ENCODE measurements at regions not wholly inside any gene's neighbourhood (a gene's known extent, or its start where the extent isn't known, plus 50 kb on each side); places are given as distances from the start of the nearest gene placed in this dataset.

DNA sequence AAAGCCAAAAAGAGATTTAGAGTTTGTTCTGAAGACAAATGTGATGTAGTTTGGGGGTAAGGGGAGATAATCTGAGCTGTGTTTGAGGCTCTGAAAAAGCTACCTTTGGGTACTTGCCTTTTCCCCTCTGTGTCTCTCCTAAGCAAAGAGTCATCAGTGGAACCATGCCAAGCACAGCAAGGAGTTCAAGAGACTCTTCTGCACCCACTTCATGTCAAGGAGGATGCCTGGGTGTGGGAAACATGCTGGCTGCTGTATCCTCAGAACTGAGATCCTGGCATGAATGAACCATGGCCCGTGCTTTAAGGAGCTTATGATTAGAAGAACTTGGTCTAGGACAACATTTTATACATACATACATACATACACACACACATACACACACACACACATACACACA, 142.9 kb downstream of the NOC3L start:
- no peaks in the 10 kb centered on the region for H3K9me3 ChIP-seq
- no peak for DNase-seq (ENCODE audit: low spot score in 2 of 2)
- WGBS, result 100% methylated on average over 1 of the region's 1 CpG
- H3K4me3 ChIP-seq, result no peak overlapping the region
- H3K27me3 ChIP-seq, result no peaks in the 10 kb centered on the region
- H3K27ac ChIP-seq, result no peak overlapping the region
- TF ChIP-seq POLR2A (IDR thresholded peaks at IDR 0.05) (no peak), POLR2AphosphoS5 (IDR thresholded peaks at IDR 0.05) (no peak), CTCF (IDR thresholded peaks at IDR 0.05) (no peak), EP300 (IDR thresholded peaks at IDR 0.05) (no peak)
- no peaks in the 10 kb centered on the region for H3K4me1 ChIP-seq
- H3K36me3 ChIP-seq, result no peaks in the 10 kb centered on the region

DNA sequence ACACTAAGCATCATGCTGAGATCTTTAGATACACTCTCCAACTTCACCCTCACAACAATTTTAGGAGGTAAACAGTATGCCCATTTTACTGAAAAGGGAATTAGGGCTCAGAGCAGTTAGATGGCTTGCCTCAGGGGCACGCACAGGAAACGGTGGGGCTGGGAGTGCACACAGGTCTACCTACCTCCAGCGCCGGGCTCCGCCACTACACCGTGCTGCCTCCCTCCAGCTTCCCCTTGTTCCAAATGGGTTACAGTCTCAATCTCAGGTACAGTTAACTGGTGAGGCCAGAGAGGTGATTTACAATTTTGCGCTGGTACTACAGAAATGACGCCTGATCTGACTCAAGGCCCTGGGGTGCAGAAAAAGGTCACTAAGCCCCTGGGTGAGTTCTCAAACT, 142.0 kb downstream of the NOC3L start:
- H3K4me1 ChIP-seq, result no peaks in the 10 kb centered on the region
- H3K27ac ChIP-seq, result no peak overlapping the region
- H3K27me3 ChIP-seq, result no peaks in the 10 kb centered on the region
- H3K36me3 ChIP-seq, result no peaks in the 10 kb centered on the region
- H3K9me3 ChIP-seq, result no peaks in the 10 kb centered on the region
- no peak for DNase-seq (ENCODE audit: low spot score in 2 of 2)
- no peak overlapping the region for H3K4me3 ChIP-seq
- TF ChIP-seq POLR2AphosphoS5 (IDR thresholded peaks at IDR 0.05) (no peak), EP300 (IDR thresholded peaks at IDR 0.05) (no peak), CTCF (IDR thresholded peaks at IDR 0.05) (no peak), POLR2A (IDR thresholded peaks at IDR 0.05) (no peak)
- 83% methylated on average over 8 of the region's 8 CpGs for WGBS

DNA sequence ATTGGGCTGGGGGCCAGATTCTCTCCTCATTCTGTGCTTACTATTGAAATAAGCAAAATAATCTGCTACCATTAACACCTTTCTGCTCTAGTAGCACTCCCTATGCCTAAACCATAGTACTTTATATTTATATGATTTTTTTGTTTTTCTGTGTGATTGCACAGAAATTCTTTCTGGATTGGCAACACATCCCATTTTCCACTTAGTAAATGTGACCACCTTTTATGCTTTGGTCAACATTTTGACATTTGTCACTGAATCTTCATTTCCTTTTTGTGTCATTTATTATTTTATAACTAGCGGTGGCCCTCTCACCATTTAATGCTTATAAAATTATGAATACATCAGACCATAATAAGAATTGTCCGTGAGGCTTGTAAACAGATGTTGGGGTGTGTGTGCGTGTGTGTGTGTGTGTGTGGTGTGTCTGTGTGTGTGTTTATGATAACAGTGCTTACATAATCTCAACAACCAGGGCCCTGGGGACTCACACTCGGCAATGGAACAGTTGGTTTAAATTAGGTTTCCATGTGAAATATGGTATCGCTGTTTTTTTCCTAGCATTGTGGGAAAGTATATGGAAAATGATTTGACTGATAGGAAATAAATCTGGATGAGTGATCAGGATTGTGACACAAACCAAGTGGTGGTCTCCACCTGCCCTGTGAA, 138.9 kb downstream of the NOC3L start:
- DNase-seq (ENCODE audit: low spot score in 2 of 2), result no peak
- H3K4me1 ChIP-seq, result no peaks in the 10 kb centered on the region
- H3K36me3 ChIP-seq, result no peaks in the 10 kb centered on the region
- TF ChIP-seq EP300 (IDR thresholded peaks at IDR 0.05) (no peak), POLR2AphosphoS5 (IDR thresholded peaks at IDR 0.05) (no peak), CTCF (IDR thresholded peaks at IDR 0.05) (no peak), POLR2A (IDR thresholded peaks at IDR 0.05) (no peak)
- no peaks in the 10 kb centered on the region for H3K27me3 ChIP-seq
- no peak overlapping the region for H3K4me3 ChIP-seq
- H3K9me3 ChIP-seq, result no peaks in the 10 kb centered on the region
- 59% methylated on average over 5 of the region's 5 CpGs for WGBS
- no peak overlapping the region for H3K27ac ChIP-seq

DNA sequence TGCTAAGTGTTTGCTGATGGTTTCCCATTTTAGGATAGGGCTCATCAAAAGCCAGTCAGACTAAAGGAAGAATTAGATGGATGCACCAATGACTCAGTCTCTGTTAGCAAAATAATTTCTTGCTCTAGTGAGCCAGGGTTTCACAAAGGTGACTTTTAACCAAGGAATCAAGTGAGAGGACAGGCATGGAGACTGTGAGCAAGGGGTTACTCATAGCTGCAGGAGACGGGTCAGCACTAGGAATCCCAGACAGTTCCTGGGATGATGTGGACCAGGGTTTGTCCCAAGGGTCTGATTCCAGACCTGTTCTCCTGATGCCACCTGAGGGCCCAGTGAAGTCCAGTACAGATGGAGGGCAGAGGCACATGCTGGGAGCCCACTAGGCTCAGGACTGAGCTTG, 138.1 kb downstream of the NOC3L start:
- H3K36me3 ChIP-seq, result no peaks in the 10 kb centered on the region
- H3K4me3 ChIP-seq, result no peak overlapping the region
- H3K27ac ChIP-seq, result no peak overlapping the region
- TF ChIP-seq EP300 (IDR thresholded peaks at IDR 0.05), result no peak
- WGBS, result 70% methylated on average over 1 of the region's 1 CpG
- H3K4me1 ChIP-seq, result no peaks in the 10 kb centered on the region
- no peaks in the 10 kb centered on the region for H3K27me3 ChIP-seq
- DNase-seq (ENCODE audit: low spot score in 2 of 2), result no peak
- no peaks in the 10 kb centered on the region for H3K9me3 ChIP-seq

DNA sequence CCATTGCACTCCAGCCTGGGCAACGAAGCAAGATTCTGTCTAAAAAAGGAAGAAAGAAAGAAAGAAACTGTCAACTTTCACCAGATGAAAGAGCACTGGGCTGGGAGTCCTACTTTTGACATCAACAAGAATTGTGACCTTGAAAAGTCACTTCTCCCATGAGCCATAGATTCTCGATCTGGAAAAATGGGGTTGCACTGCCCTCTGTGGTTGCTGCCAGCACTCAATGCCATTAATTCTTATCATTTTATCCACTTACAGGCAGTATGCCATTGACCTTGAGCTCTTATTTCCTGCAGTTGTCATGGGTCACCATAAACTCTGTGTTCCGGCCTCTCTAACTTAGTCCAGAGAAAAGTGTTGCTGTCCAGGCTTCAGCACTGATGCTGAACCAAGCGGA, 137.2 kb downstream of the NOC3L start:
- DNase-seq (ENCODE audit: low spot score in 2 of 2), result no peak
- no peak overlapping the region for H3K4me3 ChIP-seq
- WGBS, result 76% methylated on average over 4 of the region's 4 CpGs
- no peaks in the 10 kb centered on the region for H3K9me3 ChIP-seq
- TF ChIP-seq POLR2A (IDR thresholded peaks at IDR 0.05), result no peak
- H3K27me3 ChIP-seq, result no peaks in the 10 kb centered on the region
- H3K27ac ChIP-seq, result no peak overlapping the region
- no peaks in the 10 kb centered on the region for H3K4me1 ChIP-seq
- H3K36me3 ChIP-seq, result no peaks in the 10 kb centered on the region

GRCh38 chr10:94230134-94230785, 132.5 kb downstream of the NOC3L start:
- no peaks in the 10 kb centered on the region for H3K4me1 ChIP-seq
- no peaks in the 10 kb centered on the region for H3K36me3 ChIP-seq
- H3K9me3 ChIP-seq, result no peaks in the 10 kb centered on the region
- no peak for DNase-seq (ENCODE audit: low spot score in 2 of 2)
- no peak overlapping the region for H3K27ac ChIP-seq
- no peaks in the 10 kb centered on the region for H3K27me3 ChIP-seq
- no peak for TF ChIP-seq CTCF (IDR thresholded peaks at IDR 0.05)
- TF ChIP-seq EP300 (IDR thresholded peaks at IDR 0.05), result no peak
- no peak for TF ChIP-seq POLR2AphosphoS5 (IDR thresholded peaks at IDR 0.05)
- no peak for TF ChIP-seq POLR2A (IDR thresholded peaks at IDR 0.05)
- WGBS, result 93% methylated on average over 7 of the region's 7 CpGs
- no peak overlapping the region for H3K4me3 ChIP-seq
